ENCODE measurements at regions not wholly inside any gene's neighbourhood (a gene's known extent, or its start where the extent isn't known, plus 50 kb on each side); places are given as distances from the start of the nearest gene placed in this dataset.
"Not testable (repeated sequence)": the region's sequence is repeated elsewhere in the genome, so short reads cannot be mapped to it uniquely, and the experiment has no call there.

GRCh38 chr12:94916663-94917062, 86.8 kb downstream of the NDUFA12 start:
- DNase-seq, result no peak

- DNase-seq, result no peak
These were observed 93.8 kb downstream of the NDUFA12 start for GRCh38 chr12:94909663-94910062.

DNA sequence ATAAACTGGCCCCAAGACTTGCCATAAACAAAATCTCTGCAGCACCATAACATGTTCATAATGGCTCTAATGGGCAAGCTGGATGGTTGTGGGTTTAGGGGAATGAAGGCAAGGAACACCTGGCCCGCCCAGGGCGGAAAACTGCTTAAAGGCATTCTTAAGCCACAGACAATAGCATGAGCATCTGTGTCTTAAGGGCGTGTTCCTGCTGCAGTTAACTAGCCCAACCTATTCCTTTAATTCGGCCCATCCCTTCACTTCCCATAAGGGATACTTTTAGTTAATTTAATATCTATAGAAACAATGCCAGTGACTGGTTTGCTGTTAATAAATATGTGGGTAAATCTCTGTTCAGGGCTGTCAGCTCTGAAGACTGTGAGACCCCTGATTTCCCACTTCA, 97.7 kb downstream of the NDUFA12 start:
- DNase-seq, result not testable (repeated sequence)

- DNase-seq, result no peak
These were observed 103.0 kb downstream of the NDUFA12 start for GRCh38 chr12:94900496-94900895.

DNA sequence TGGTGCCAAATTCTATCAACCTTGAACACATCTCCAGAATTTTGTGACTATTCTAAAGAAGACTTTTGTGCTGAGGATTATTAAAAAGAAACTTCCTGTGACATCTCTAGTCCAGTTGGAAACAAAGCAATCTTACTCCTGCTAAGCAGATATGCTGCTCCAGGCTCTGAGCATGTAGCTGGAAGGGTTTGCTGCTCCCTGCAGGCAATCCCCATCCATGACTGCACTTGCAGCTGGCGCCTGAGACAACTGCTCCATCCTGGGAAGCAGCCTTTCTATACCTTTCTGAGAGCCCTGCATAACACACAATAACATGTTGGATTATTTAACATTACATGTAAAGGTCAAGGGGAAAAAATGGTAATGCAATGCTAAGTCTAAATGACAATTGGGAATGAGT, 105.1 kb downstream of the NDUFA12 start:
- DNase-seq, result no peak

GRCh38 chr12:94892544-94893267, 110.8 kb downstream of the NDUFA12 start:
- no peak for DNase-seq

GRCh38 chr12:94889445-94890210, 113.9 kb downstream of the NDUFA12 start:
- DNase-seq, result no peak

DNA sequence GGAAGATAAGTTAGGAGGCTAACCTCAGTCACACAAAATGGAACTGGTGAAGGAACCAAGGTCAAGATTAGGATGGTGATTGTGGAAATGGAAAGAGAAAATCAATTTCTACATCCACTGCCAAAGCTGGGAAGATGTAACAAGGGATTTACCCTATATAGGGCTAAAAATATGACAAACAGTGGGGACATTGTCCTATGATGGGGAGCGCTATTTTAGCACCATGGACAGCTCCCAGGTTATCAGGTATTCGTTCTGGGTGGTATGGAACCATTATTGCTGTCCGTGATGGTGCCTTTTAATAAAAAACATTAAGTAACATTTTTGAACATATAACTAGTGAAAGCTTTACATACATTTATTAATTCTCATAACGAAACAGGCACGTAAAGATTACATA, 124.0 kb downstream of the NDUFA12 start:
- no peak for DNase-seq

- DNase-seq, result no peak
These were observed 128.0 kb downstream of the NDUFA12 start for GRCh38 chr12:94875525-94875924.

DNA sequence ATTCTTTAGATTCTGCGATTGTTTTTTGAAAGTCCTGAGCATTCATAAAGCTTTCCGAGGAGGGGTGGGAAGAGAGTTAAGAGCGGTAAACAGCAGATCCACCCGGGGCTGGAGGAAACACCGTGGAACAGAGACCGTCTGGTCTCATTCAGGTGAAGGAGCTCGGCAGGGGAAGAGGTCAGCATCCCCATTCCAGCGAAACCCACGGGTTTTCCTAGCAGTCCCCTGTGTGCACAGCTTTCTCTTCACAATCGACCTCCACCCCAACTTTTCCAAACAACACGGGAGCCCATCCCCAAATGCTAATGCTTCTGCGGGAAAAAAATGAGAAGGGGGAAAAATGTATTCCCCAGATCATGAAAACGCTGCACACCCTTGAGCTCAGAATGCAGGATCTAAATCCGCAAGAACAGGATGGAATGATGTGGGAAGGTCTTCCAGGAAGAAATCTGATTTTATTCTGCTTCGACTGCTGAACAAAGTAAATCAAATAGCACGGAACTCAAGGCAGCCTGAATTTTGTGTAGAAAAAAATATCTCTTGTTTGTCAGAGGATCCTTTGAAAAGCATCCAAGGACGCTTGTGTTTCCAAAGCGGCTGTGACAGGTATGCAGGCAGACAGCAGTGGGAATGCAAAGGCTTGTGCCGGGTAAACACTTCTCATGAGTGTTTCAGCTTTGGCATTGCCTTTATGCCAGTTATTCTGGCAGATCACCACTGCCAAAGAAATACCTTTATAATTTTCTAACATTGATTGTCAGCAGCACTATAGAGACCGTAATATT, 128.8 kb downstream of the NDUFA12 start:
- no peak for DNase-seq

DNA sequence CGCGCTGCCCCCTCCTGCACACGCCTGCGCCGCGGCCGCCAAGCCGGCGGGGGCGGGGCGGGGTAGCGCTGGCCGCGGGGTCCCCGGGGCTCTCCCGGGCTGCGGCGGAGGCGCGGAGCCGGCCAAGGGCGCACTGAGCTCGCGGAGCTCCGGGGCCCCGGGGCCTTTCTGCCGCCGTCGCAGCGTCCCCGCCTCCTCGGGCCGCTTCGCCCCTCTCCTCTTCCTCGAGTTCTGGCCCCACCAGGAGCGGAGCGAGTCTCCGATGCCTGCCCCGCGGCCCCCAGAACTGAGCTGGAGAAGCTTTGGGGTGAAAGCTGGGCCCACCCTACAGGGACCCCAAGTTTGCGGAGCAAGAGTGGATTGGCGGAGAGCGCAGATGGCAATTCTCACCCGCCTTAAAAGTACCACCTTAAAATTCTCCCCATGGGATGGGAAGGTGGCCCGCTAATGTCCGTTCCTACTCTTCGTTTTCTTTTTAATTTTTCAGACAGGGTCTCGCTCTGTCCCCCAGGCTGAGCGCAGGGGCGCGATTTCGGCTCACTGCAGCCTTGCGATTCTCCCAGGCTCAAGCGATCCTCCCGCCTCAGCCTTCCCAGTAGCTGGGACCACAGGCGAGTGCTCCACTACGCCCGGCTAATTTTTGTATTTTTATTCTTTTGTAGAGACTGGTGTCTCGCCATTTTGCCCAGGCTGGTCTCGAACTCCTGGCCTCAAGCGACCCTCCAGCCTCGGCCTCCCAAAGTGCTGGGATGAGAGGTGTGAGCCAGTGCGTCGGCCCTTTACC, 129.6 kb downstream of the NDUFA12 start:
- no peak for DNase-seq

GRCh38 chr12:94872971-94873733, 130.3 kb downstream of the NDUFA12 start:
- no peak for DNase-seq

- DNase-seq, result no peak
These were observed 130.9 kb downstream of the NDUFA12 start for GRCh38 chr12:94872671-94872970.

- no peak for DNase-seq
These were observed 131.4 kb downstream of the NDUFA12 start for GRCh38 chr12:94872007-94872653.

- DNase-seq, result no peak
These were observed 133.0 kb downstream of the NDUFA12 start for GRCh38 chr12:94870511-94870910.

DNA sequence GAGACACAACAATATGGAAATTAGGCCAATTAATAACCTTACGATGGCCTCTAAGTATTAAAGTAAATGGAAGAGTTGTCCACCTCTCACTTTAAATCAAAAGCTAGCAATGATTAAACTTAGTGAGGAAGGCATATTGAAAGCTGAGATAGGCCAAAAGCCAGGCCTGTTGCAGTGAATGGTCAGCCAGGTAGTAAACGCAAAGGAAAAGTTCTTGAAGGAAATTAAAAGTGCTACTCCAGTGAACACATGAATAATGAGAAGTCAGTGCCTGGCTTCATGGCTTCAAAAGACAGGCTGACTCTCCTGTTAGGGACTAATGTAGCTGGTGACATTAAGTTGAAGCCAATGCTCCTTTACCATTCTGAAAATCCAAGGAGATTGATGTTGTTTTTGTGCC, 135.3 kb downstream of the NDUFA12 start:
- no peak for DNase-seq

GRCh38 chr12:94867066-94867855, 136.2 kb downstream of the NDUFA12 start:
- no peak for DNase-seq

DNA sequence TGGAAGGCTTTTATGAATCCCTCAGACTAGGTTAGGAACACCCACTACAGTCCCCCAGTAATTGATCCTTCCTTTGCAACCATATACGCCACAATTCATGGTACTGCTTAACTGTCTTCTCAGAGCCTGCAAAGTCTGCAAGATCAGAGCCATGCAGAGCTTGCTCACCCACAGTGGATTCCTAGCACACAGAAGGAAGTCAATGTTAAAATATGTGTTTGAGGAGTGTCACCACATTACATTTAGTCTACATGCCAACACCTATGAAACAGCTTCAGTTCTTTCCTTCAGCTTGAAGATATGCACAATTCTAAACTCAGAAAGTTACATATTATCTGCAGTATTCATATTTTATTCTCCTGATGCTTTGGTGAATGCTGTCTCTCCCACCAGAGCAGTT, 138.5 kb downstream of the NDUFA12 start:
- no peak for DNase-seq

- no peak for DNase-seq
These were observed 140.0 kb downstream of the NDUFA12 start for GRCh38 chr12:94863321-94864035.

- no peak for DNase-seq
These were observed 141.1 kb downstream of the NDUFA12 start for GRCh38 chr12:94862421-94862820.
